GM12874 (cell line): ENCODE measurements at regions not wholly inside any gene's neighbourhood (a gene's known extent, or its start where the extent isn't known, plus 50 kb on each side); places are given as distances from the start of the nearest gene placed in this dataset.

Experiments
- CTCF ChIP-seq: IDR thresholded peaks from 2 replicates; pipeline ENCODE4 v1.5.1; 2011; ENCODE audit warnings: low read depth, mild to moderate bottlenecking, control low read depth, low read length, moderate library complexity; ENCODE audit not compliant: insufficient read depth

DNA sequence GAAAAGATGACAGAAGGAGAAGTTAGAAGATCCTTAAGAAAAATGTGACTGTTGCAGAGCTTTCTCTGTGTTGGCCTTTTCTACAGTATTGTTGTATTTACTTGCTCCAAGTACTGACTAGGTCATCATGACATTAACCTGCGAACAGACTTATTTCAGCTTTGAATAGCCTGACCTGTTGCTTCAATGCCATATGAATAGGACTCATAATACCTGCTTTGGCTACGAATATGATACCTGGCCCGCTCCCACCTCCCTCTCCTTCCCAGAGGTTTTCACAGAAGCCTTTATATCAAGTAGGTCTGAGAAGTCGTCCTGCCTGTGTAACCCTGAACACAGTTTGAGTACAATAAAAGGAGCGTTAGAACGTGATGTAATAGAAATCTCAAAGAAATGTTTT, 169.6 kb upstream of the PGR start:
- no peak for TF ChIP-seq CTCF

- no peak for TF ChIP-seq CTCF
Measured at GRCh38 chr11:101296896-101297295, 167.3 kb upstream of the PGR start.

GRCh38 chr11:101292661-101293240, 163.1 kb upstream of the PGR start:
- no peak for TF ChIP-seq CTCF

DNA sequence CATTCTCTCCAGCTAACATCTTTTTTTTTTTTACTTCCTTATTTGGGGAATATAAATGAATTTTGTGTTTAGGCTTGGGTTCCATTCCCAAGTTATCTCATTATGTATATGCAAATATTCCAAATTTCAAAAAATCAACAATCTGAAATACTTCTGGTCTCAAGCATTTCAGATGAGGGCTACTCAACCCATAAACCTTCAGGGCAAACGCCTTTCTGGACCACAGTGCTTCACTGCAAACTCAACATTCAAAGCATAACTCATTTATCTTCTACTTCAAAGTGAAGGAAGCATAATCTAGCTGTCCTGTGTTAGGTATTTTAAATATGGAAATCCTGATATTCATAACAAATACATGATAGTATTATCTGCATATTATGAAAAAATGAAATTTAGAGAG, 161.7 kb upstream of the PGR start:
- no peak for TF ChIP-seq CTCF

GRCh38 chr11:101288392-101288791, 158.8 kb upstream of the PGR start:
- no peak for TF ChIP-seq CTCF

- no peak for TF ChIP-seq CTCF
Measured at GRCh38 chr11:101279728-101280127, 150.1 kb upstream of the PGR start.

DNA sequence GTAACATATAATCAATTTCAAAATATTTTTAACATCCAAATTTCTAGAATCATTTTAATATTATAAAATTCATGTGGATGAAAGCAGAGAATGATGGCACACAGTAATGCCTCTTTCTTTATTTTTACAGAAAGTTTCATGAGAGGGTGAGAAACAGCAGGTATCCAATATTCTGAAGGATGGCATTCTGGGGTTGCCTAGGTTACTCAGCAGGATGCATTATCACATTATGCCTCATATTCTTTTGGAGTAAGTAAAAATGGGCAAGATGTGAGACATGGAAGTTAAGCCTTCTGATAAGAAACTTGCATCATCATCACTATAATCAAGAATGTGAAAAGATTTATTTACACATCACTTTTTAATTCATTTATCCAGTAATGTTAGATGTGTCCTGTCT, 148.7 kb upstream of the PGR start:
- TF ChIP-seq CTCF = no peak

- TF ChIP-seq CTCF = no peak
Measured at GRCh38 chr11:101277036-101277435, 147.4 kb upstream of the PGR start.
